HG03066 (cell line): ENCODE measurements at regions not wholly inside any gene's neighbourhood (a gene's known extent, or its start where the extent isn't known, plus 50 kb on each side); places are given as distances from the start of the nearest gene placed in this dataset.

Source experiments
- ATAC-seq: cut with Tn5 transposase; IDR thresholded peaks from one replicate; pipeline ENCODE4 v1.9.1; 2021; ENCODE audit warnings: low read depth; ENCODE audit not compliant: unreplicated experiment

- no peak for ATAC-seq
Observed at GRCh38 chr2:107358362-107358761, 468.3 kb upstream of the RGPD4 start.

- no peak for ATAC-seq
Observed at GRCh38 chr2:107359021-107359420, 467.7 kb upstream of the RGPD4 start.

DNA sequence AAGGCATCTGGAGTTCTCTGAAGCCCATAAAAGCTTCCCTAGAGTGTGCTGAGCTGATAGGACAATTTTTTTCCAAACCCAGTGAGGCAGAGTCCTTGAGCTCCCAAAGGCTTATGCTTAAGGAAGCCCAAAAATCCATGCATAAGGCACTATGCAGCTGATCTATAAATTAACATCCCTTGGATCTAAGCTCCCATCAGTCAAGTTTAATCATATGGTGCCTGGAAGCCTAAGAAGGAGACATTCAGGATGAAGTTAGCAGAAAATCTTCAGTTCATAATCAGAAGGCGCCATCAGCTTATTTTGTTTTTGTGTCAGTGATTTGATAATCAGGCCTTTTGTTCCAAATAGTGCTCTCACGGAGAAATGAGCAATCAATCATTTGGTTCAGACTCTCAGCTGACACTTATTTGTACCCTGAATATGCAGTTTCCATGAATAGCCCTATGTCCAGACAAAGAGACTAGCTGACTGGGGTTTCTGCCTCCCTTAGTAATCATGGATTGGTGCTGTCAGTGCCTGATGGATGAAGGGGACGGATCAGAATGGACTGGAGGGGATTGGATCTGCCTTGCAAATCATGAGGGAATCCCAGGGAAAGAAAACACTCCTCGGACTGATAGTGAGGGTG, 464.8 kb upstream of the RGPD4 start:
- no peak for ATAC-seq

- ATAC-seq = no peak
Observed at GRCh38 chr2:107362993-107363392, 463.7 kb upstream of the RGPD4 start.

DNA sequence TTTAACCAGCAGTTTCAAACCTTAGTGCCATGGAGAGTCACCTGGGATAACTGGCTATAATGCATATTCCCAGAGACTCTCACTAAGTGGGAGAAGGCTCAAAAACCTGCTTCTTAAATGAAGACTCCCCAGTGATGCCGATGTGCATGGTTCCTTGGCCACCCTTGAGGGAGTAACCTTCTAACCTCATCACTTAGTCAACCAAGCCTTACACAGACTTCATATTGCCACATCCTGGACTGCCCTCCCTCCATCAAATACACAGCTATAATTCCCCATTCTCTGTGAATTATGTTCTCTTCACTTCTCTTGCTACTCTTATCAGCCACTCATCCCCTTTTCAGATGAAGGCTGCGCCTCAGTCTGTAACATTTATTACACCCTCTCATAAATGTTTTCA, 462.9 kb upstream of the RGPD4 start:
- ATAC-seq = no peak

GRCh38 chr2:107364361-107364950, 462.2 kb upstream of the RGPD4 start:
- no peak for ATAC-seq

- no peak for ATAC-seq
Observed at GRCh38 chr2:107374249-107374648, 452.4 kb upstream of the RGPD4 start.

DNA sequence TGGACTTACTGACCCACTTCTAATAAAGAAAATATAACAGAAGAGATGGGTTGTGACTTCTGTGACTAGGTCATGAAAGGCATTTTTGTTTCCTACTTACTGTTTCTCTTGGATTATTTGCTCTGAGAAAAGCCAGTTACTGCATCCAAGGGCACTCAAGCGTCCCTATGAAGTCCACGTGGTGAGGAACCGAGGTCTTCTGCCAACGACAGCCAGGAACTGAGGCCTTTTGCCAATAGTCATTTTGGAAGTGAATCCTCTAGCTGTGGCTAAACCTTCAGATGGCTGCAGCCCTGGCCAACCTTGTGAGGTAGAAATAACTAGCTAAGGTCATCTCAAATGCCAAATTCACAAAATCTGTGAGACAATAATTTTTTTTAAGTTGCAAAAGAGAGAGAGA, 449.8 kb upstream of the RGPD4 start:
- no peak for ATAC-seq

DNA sequence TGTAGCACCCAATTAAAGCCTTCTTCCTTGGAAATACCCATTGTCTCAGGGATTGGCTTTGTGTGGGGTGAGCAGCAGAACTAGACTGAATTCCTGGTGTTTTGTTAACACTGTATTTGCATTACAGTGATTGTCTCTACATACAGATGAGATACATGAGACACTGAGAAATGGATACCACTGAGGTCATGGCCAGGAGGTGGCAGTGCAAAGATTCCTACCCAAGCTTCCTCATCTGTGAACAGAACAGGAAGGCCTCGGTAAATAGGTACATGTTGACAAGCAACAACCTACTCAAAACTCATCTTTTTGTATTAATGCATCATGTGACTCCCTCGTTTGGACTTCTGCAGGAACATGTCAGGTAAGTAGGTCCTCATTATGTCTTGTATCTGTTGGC, 445.8 kb upstream of the RGPD4 start:
- no peak for ATAC-seq

DNA sequence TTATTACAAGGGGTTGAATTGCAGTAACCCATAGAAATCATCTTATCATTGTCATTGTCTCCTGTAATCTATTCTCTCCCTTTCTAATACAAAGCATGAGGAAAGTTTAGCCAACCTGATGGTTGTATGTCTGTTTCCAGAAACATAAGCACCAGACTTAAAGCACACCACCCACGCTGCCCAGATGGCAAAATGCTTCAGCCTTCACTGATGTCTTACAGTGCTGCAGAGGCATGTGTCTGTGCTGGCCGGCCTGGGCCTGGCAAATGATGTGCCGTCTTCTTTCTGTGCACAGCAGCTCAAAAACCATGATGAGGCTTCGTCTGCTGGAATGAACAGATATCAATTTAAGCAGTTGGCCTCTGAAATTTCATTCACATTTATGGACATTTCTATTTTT, 443.0 kb upstream of the RGPD4 start:
- no peak for ATAC-seq

GRCh38 chr2:107384422-107384821, 442.3 kb upstream of the RGPD4 start:
- ATAC-seq = no peak

GRCh38 chr2:107385921-107386320, 440.8 kb upstream of the RGPD4 start:
- no peak for ATAC-seq

GRCh38 chr2:107392241-107392704, 434.4 kb upstream of the RGPD4 start:
- ATAC-seq = no peak

DNA sequence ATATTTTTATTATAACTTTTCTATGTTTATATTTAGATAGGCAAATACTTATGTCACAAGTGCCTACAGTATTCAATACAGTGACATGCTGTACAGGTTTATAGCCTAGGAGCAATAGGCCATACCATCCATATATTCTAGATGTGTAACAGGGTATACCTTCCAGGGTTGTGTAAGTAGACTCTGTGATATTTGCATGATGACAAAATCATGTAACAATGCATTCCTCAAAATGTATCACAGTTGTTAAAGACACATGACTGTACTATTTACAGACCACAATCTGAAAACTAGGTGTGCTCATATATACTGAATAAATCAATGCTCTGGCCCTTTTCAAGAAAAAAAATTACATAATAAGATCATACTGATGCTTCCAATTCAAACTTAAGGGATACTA, 433.2 kb upstream of the RGPD4 start:
- ATAC-seq = no peak

DNA sequence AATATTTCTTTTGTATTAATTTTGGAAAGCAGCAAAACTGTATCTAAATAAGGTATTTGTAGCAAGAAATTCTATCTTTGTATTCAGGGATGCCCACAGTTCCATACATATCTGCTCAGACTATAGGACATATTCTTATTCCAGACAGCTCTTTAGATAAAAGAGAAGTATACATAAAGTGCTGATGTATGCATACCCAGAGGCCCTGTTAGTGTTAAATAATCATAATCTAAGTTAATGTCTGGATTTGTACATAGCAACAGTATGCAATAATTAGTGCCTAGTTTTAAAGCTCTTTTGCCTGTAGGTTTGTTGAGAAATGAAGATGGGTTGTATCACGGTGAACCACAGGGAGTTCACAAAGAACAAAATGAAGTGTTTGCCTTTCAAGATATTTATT, 428.0 kb upstream of the RGPD4 start:
- ATAC-seq = no peak

DNA sequence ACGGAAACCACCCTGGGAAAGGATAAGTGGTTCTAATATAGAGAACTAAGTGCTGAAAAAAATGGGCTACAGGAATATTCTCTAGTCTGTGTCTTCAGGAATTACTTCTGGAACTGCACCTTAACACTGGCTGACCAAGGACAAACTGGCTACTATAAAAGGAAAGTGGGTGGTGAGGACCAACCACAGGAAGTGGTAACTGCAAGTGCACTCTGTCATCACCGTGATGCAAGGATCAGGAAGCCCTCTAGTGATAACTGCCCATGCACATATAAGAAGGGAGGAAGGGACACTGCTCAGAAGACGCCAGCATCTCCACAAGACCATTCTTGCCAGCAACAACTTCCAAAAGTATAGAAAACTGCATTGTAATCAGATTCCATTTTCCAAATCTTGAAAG, 424.4 kb upstream of the RGPD4 start:
- no peak for ATAC-seq

GRCh38 chr2:107405261-107405660, 421.4 kb upstream of the RGPD4 start:
- no peak for ATAC-seq

DNA sequence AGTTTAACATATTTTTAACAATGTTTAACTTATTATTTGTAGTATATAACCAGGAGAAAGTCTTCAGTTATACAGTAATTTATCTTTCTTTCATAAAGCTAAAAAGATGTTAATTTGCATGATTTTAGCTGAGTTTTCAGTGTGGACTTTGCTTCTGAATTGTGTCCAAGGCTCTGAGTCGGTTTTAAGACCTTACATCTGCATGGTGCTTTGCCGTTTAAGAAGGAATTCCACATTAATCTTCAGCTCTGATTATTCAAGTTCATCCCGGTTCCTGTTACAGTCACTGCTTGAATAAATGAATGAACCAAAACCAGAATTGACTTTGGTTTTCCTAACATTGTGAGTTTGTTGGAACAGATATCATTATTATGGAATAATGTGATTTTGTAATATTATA, 419.7 kb upstream of the RGPD4 start:
- ATAC-seq = no peak

GRCh38 chr2:107407974-107408373, 418.7 kb upstream of the RGPD4 start:
- ATAC-seq = no peak

GRCh38 chr2:107411267-107411666, 415.4 kb upstream of the RGPD4 start:
- ATAC-seq = no peak

DNA sequence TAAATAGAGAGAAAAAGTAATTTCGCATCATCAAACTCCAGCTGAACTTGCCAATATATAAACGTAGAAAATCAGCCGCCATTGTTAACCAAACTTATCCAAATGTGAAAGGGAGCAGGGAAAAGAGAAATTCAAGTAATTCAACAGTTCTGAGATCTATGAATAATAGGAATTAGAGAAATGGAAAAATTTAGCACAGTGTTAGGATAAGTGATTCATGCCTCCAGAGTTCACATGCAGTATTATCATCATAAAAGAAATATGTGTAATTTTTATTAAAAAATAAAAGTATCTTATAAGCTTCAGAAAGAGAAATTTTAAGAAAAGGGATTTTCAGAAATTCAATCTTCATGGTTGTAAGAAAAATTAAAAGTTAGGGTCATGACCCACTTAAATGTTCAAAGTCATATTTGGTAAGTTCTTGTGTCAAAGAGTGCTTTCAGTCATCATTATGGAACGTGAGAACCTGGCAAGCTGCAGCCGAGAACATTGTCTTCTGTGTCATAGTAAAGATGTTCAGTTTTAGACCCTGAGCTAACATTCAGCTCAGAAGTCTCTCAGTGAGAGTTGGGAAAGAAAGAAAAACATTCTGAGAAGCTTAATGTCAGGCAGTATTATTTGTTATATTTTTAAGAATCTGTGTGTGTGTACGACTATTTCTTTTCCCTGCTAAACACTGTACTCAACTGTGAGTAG, 414.3 kb upstream of the RGPD4 start:
- no peak for ATAC-seq

DNA sequence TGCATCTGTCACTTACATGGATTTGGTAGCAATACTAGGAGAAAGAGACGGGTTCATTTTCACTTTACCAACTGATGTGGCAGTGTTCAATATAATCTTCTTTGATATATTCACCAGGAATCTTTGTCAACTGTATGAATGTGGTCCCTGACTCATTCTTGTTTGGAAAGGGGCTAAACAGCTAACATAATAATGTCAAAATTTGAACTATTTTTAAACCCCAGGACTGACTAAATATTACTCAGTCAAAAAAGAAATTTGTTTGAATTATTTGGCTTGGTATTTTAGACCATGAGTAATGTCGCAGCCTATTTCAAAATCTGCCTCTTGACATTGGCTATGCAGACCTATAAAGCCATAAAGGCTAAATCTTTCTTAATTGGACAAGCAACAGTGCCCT, 413.7 kb upstream of the RGPD4 start:
- no peak for ATAC-seq
